HFFc6 (cell line): ENCODE measurements at regions not wholly inside any gene's neighbourhood (a gene's known extent, or its start where the extent isn't known, plus 50 kb on each side); places are given as distances from the start of the nearest gene placed in this dataset.
"Not testable (repeated sequence)": the region's sequence is repeated elsewhere in the genome, so short reads cannot be mapped to it uniquely, and the experiment has no call there.

Experiments used
- DNase-seq: peaks from one replicate; pipeline ENCODE4 v3.0.0-alpha.2; 2018
- H3K27ac Mint-ChIP-seq: 2 replicates; pipeline ENCODE4 v1.8.0; 2020; ENCODE audit warnings: mild to moderate bottlenecking, mixed read lengths
- H3K27me3 Mint-ChIP-seq: 2 replicates; pipeline ENCODE4 v1.8.0; 2021; ENCODE audit warnings: mild to moderate bottlenecking, moderate library complexity, mixed read lengths; ENCODE audit not compliant: insufficient read depth
- H3K36me3 Mint-ChIP-seq: 2 replicates; pipeline ENCODE4 v1.8.0; 2021; ENCODE audit warnings: low read depth, mixed read lengths
- H3K4me1 Mint-ChIP-seq: 2 replicates; pipeline ENCODE4 v1.8.0; 2020; ENCODE audit warnings: low read depth, mixed read lengths
- H3K4me3 Mint-ChIP-seq: 2 replicates; pipeline ENCODE4 v1.8.0; 2020; ENCODE audit warnings: mild to moderate bottlenecking, moderate library complexity, mixed read lengths
- H3K9me3 Mint-ChIP-seq: 2 replicates; pipeline ENCODE4 v1.8.0; 2020; ENCODE audit warnings: mild to moderate bottlenecking, mixed read lengths
- CTCF ChIP-seq: fragments of 200-600 bp; sonication (generic); IDR thresholded peaks from 2 replicates; pipeline ENCODE4 v1.5.0; 2021; ENCODE audit warnings: antibody characterized with exemption, mild to moderate bottlenecking

GRCh38 chr5:82628364-82628910 is 350.3 kb upstream of the RPS23 start:
- Mint-ChIP-seq H3K27ac (no peak overlapping the region), H3K27me3 (no peaks in the 10 kb centered on the region; the same call in 1 of the 2 replicates), H3K36me3 (no peaks in the 10 kb centered on the region), H3K9me3 (no peaks in the 10 kb centered on the region), H3K4me3 (no peak overlapping the region), H3K4me1 (peaks cover 6% of the 10 kb centered on the region)
- no peak for TF ChIP-seq CTCF
- no peak for DNase-seq

- not testable (repeated sequence) for H3K4me3 Mint-ChIP-seq, H3K27ac Mint-ChIP-seq, H3K4me1 Mint-ChIP-seq, H3K27me3 Mint-ChIP-seq, DNase-seq, H3K36me3 Mint-ChIP-seq, H3K9me3 Mint-ChIP-seq
These were observed 348.9 kb upstream of the RPS23 start for GRCh38 chr5:82626905-82627591.

- DNase-seq, H3K27me3 Mint-ChIP-seq, H3K27ac Mint-ChIP-seq, H3K4me3 Mint-ChIP-seq, H3K36me3 Mint-ChIP-seq, H3K4me1 Mint-ChIP-seq, H3K9me3 Mint-ChIP-seq: not testable (repeated sequence)
These were observed 347.9 kb upstream of the RPS23 start for GRCh38 chr5:82626012-82626411.

GRCh38 chr5:82624062-82624461 is 345.9 kb upstream of the RPS23 start:
- Mint-ChIP-seq H3K9me3 (no peaks in the 10 kb centered on the region), H3K4me3 (no peak overlapping the region), H3K27me3 (no peaks in the 10 kb centered on the region; the same call in 1 of the 2 replicates), H3K4me1 (no peaks in the 10 kb centered on the region), H3K36me3 (no peaks in the 10 kb centered on the region), H3K27ac (no peak overlapping the region)
- no peak for TF ChIP-seq CTCF
- DNase-seq: no peak

- H3K27ac Mint-ChIP-seq: no peak overlapping the region
These were observed 344.8 kb upstream of the RPS23 start for GRCh38 chr5:82622711-82623514.

GRCh38 chr5:82622205-82622604 is 344.1 kb upstream of the RPS23 start:
- no peaks in the 10 kb centered on the region for H3K4me1 Mint-ChIP-seq
- no peak overlapping the region for H3K4me3 Mint-ChIP-seq
- H3K9me3 Mint-ChIP-seq: no peaks in the 10 kb centered on the region
- no peak for TF ChIP-seq CTCF
- H3K27ac Mint-ChIP-seq: no peak overlapping the region
- no peak for DNase-seq
- H3K27me3 Mint-ChIP-seq: no peaks in the 10 kb centered on the region; the same call in 1 of the 2 replicates
- no peaks in the 10 kb centered on the region for H3K36me3 Mint-ChIP-seq

More at GRCh38 chr5:82622711-82623514, 344.8 kb upstream of the RPS23 start:
- Mint-ChIP-seq H3K4me3 (no peak overlapping the region), H3K4me1 (no peaks in the 10 kb centered on the region), H3K27me3 (no peaks in the 10 kb centered on the region; the same call in 1 of the 2 replicates), H3K36me3 (no peaks in the 10 kb centered on the region), H3K9me3 (no peaks in the 10 kb centered on the region)
- TF ChIP-seq CTCF: no peak
- DNase-seq: no peak
